H9 (cell line): ENCODE measurements at regions not wholly inside any gene's neighbourhood (a gene's known extent, or its start where the extent isn't known, plus 50 kb on each side); places are given as distances from the start of the nearest gene placed in this dataset.

Source experiments
- DNase-seq: peaks from one replicate; pipeline ENCODE4 v3.0.0-alpha.2; 2017
- H2AFZ ChIP-seq: one replicate; pipeline ENCODE4 v1.6.1; 2013; ENCODE audit warnings: mild to moderate bottlenecking, low read length, control low read depth, moderate library complexity
- H2AK5ac ChIP-seq: 2 replicates; pipeline ENCODE4 v1.6.1; 2013; ENCODE audit warnings: low read length, control low read depth, mixed read lengths; ENCODE audit not compliant: insufficient read length
- H2BK120ac ChIP-seq: one replicate; pipeline ENCODE4 v1.6.1; 2013; ENCODE audit warnings: low read depth, mild to moderate bottlenecking, low read length, control low read depth, inconsistent platforms; ENCODE audit not compliant: poor library complexity, severe bottlenecking
- H2BK12ac ChIP-seq: 2 replicates; pipeline ENCODE4 v1.6.1; 2013; ENCODE audit warnings: low read length, control low read depth, mixed read lengths, low read depth; ENCODE audit not compliant: insufficient read length
- H2BK15ac ChIP-seq: 2 replicates; pipeline ENCODE4 v1.6.1; 2013; ENCODE audit warnings: low read depth, low read length, control low read depth
- H2BK20ac ChIP-seq: one replicate; pipeline ENCODE4 v1.6.1; 2013; ENCODE audit warnings: low read depth, mild to moderate bottlenecking, low read length, control low read depth, inconsistent platforms; ENCODE audit not compliant: poor library complexity, severe bottlenecking
- H2BK5ac ChIP-seq: 2 replicates; pipeline ENCODE4 v1.6.1; 2013; ENCODE audit warnings: low read length, control low read depth, mixed read lengths; ENCODE audit not compliant: insufficient read length
- H3K14ac ChIP-seq: 2 replicates; pipeline ENCODE4 v1.6.1; 2013; ENCODE audit warnings: low read length, control low read depth; ENCODE audit not compliant: insufficient read depth
- H3K18ac ChIP-seq: 2 replicates; pipeline ENCODE4 v1.6.1; 2013; ENCODE audit warnings: low read depth, mild to moderate bottlenecking, mixed read lengths, low read length, control low read depth; ENCODE audit not compliant: insufficient read length
- H3K23ac ChIP-seq: 2 replicates; pipeline ENCODE4 v1.6.1; 2013; ENCODE audit warnings: low read length, control low read depth, mixed read lengths, low read depth; ENCODE audit not compliant: insufficient read length
- H3K23me2 ChIP-seq: 2 replicates; pipeline ENCODE4 v1.6.1; 2013; ENCODE audit warnings: low read depth, mild to moderate bottlenecking, mixed read lengths, low read length, control low read depth; ENCODE audit not compliant: insufficient read length, poor library complexity, severe bottlenecking
- H3K27ac ChIP-seq: 2 replicates; pipeline ENCODE4 v1.5.1; 2013; ENCODE audit warnings: low read length, control low read depth, mixed read lengths, low read depth; ENCODE audit not compliant: insufficient read length
- H3K27me3 ChIP-seq: 2 replicates; pipeline ENCODE4 v1.6.1; 2013; ENCODE audit warnings: low read length, control low read depth, inconsistent platforms; ENCODE audit not compliant: insufficient read depth
- H3K4ac ChIP-seq: 2 replicates; pipeline ENCODE4 v1.6.1; 2013; ENCODE audit warnings: low read depth, mild to moderate bottlenecking, control low read depth, inconsistent platforms, low read length, moderate library complexity
- H3K4me1 ChIP-seq: 2 replicates; pipeline ENCODE4 v1.6.1; 2013; ENCODE audit warnings: low read length, control low read depth, inconsistent platforms; ENCODE audit not compliant: insufficient read depth
- H3K4me2 ChIP-seq: 2 replicates; pipeline ENCODE4 v1.6.1; 2013; ENCODE audit warnings: low read length, control low read depth, mixed read lengths; ENCODE audit not compliant: insufficient read length, insufficient read depth
- H3K56ac ChIP-seq: 2 replicates; pipeline ENCODE4 v1.6.1; 2013; ENCODE audit warnings: low read depth, mild to moderate bottlenecking, mixed read lengths, low read length, control low read depth; ENCODE audit not compliant: insufficient read length
- H3K79me1 ChIP-seq: 2 replicates; pipeline ENCODE4 v1.6.1; 2013; ENCODE audit warnings: low read depth, mild to moderate bottlenecking, moderate library complexity, low read length, control low read depth, inconsistent platforms; ENCODE audit not compliant: insufficient read depth, poor library complexity, severe bottlenecking
- H3K79me2 ChIP-seq: 2 replicates; pipeline ENCODE4 v1.6.1; 2013; ENCODE audit warnings: low read length, control low read depth, inconsistent platforms; ENCODE audit not compliant: insufficient read depth
- H3K9ac ChIP-seq: 2 replicates; pipeline ENCODE4 v1.6.1; 2013; ENCODE audit warnings: low read length, control low read depth, mixed read lengths; ENCODE audit not compliant: insufficient read length; ENCODE audit errors: extremely low read depth
- H3K9me3 ChIP-seq: one replicate; pipeline ENCODE4 v1.6.1; 2013; ENCODE audit warnings: low read depth, low read length, inconsistent platforms; ENCODE audit not compliant: control insufficient read depth
- H3T11ph ChIP-seq: one replicate; pipeline ENCODE4 v1.6.1; 2013; ENCODE audit warnings: mild to moderate bottlenecking, low read length, control low read depth, inconsistent platforms
- H4K20me1 ChIP-seq: one replicate; pipeline ENCODE4 v1.6.1; 2013; ENCODE audit not compliant: control insufficient read depth, insufficient read length, insufficient read depth
- H4K5ac ChIP-seq: 2 replicates; pipeline ENCODE4 v1.6.1; 2013; ENCODE audit warnings: low read depth, mild to moderate bottlenecking, mixed read lengths, low read length, control low read depth; ENCODE audit not compliant: insufficient read length
- H4K8ac ChIP-seq: replicated peaks from 2 replicates; pipeline ENCODE4 v1.6.1; 2013; ENCODE audit warnings: low read length, control low read depth, mixed read lengths, low read depth; ENCODE audit not compliant: insufficient read length
- H4K91ac ChIP-seq: 2 replicates; pipeline ENCODE4 v1.6.1; 2013; ENCODE audit warnings: low read depth, mild to moderate bottlenecking, moderate library complexity, mixed read lengths, low read length, control low read depth; ENCODE audit not compliant: insufficient read length
- H3K27ac Mint-ChIP-seq, 3 experiments: 2 replicates in 2 of 3; 3 replicates in 1 of 3; pipeline ENCODE4 v1.8.0; 2020 to 2021; ENCODE audit warnings: mixed read lengths in 3 of 3, mild to moderate bottlenecking in 1 of 3, moderate library complexity in 1 of 3
- H3K27me3 Mint-ChIP-seq: 2 replicates; pipeline ENCODE4 v1.8.0; 2021; ENCODE audit warnings: low read depth, mild to moderate bottlenecking, moderate library complexity, mixed read lengths
- H3K36me3 Mint-ChIP-seq, 3 experiments: 2 replicates in 2 of 3; 3 replicates in 1 of 3; pipeline ENCODE4 v1.8.0; 2020 to 2021; ENCODE audit warnings: low read depth in 3 of 3, mixed read lengths in 3 of 3; ENCODE audit not compliant: insufficient read depth in 1 of 3
- H3K4me1 Mint-ChIP-seq, 2 experiments: 2 replicates each; pipeline ENCODE4 v1.8.0; 2020; ENCODE audit warnings: mixed read lengths in 2 of 2
- H3K4me3 Mint-ChIP-seq, 2 experiments: 2 replicates in 1 of 2; 3 replicates in 1 of 2; pipeline ENCODE4 v1.8.0; 2020 to 2021; ENCODE audit warnings: mild to moderate bottlenecking in 2 of 2, mixed read lengths in 2 of 2, moderate library complexity in 1 of 2
- H3K9me3 Mint-ChIP-seq, 2 experiments: 2 replicates in 1 of 2; 3 replicates in 1 of 2; pipeline ENCODE4 v1.8.0; 2020; ENCODE audit warnings: mild to moderate bottlenecking in 2 of 2, mixed read lengths in 2 of 2, moderate library complexity in 1 of 2
- WGBS: extraction: QIAGEN DNeasy Blood & Tissue Kit; methylation state at CpG from one replicate; pipeline ENCODE4 v1.1.7; 2013; ENCODE audit warnings: missing lambda C conversion rate, low lambda C conversion rate, mixed read lengths; ENCODE audit not compliant: insufficient read length; ENCODE audit errors: extremely low coverage; 5-methylcytosine and 5-hydroxymethylcytosine counted together
- TF ChIP-seq, protein P1 (sequence below): fragments of 200-600 bp; sonication (generic); conservative IDR thresholded peaks from 3 replicates; pipeline ENCODE4 v1.8.0; 2021; ENCODE audit warnings: antibody characterized with exemption, mild to moderate bottlenecking

GRCh38 chr2:60386436-60386835 lies 167.0 kb downstream of the BCL11A start:
- Histone ChIP-seq H3K27me3 (no peaks in the 10 kb centered on the region), H3K14ac (no peak overlapping the region), H3K9ac (no peak overlapping the region), H3K23ac (no peak overlapping the region), H4K8ac (no peak overlapping the region), H2AK5ac (no peak overlapping the region), H3K79me2 (no peaks in the 10 kb centered on the region), H3K79me1 (no peaks in the 10 kb centered on the region), H3K9me3 (no peaks in the 10 kb centered on the region), H2BK20ac (no peak overlapping the region), H4K91ac (no peak overlapping the region), H4K20me1 (no peaks in the 10 kb centered on the region), H2BK15ac (no peak overlapping the region), H3K23me2 (no peaks in the 10 kb centered on the region), H3K4me1 (peaks cover 8% of the 10 kb centered on the region; the same call in 1 of the 2 replicates), H2BK120ac (no peak overlapping the region), H2BK5ac (no peak overlapping the region), H4K5ac (no peak overlapping the region), H3K18ac (no peak overlapping the region), H2AFZ (no peak overlapping the region), H3K56ac (no peak overlapping the region), H3K4ac (no peak overlapping the region), H3K27ac (no peak overlapping the region), H3K4me2 (no peak overlapping the region), H2BK12ac (no peak overlapping the region), H3T11ph (no peak overlapping the region)
- Mint-ChIP-seq H3K27me3 (peaks cover 18% of the 10 kb centered on the region), H3K27ac (no peak overlapping the region), H3K4me1 (peaks cover 11 to 17% of the 10 kb centered on the region in 2 experiments), H3K36me3 (no peaks in the 10 kb centered on the region), H3K9me3 (no peaks in the 10 kb centered on the region), H3K4me3 (no peak overlapping the region)
- WGBS = no CpG with 5 or more reads among the region's 2 CpGs
- DNase-seq = no peak
- TF ChIP-seq, protein P1, sequence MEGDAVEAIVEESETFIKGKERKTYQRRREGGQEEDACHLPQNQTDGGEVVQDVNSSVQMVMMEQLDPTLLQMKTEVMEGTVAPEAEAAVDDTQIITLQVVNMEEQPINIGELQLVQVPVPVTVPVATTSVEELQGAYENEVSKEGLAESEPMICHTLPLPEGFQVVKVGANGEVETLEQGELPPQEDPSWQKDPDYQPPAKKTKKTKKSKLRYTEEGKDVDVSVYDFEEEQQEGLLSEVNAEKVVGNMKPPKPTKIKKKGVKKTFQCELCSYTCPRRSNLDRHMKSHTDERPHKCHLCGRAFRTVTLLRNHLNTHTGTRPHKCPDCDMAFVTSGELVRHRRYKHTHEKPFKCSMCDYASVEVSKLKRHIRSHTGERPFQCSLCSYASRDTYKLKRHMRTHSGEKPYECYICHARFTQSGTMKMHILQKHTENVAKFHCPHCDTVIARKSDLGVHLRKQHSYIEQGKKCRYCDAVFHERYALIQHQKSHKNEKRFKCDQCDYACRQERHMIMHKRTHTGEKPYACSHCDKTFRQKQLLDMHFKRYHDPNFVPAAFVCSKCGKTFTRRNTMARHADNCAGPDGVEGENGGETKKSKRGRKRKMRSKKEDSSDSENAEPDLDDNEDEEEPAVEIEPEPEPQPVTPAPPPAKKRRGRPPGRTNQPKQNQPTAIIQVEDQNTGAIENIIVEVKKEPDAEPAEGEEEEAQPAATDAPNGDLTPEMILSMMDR = no peak
